Osteoblast (primary cell): ENCODE measurements at regions not wholly inside any gene's neighbourhood (a gene's known extent, or its start where the extent isn't known, plus 50 kb on each side); places are given as distances from the start of the nearest gene placed in this dataset.

ENCODE experiments used
- DNase-seq: peaks from one replicate; pipeline ENCODE4 v3.0.0; 2011; ENCODE audit warnings: low spot score, mixed read lengths; ENCODE audit not compliant: insufficient read length; ENCODE audit errors: missing footprints
- H2AFZ ChIP-seq: 2 replicates; pipeline ENCODE4 v1.6.0; 2011; ENCODE audit warnings: mild to moderate bottlenecking, low read length
- H3K27ac ChIP-seq: 2 replicates; pipeline ENCODE4 v1.5.1; 2011; ENCODE audit warnings: mild to moderate bottlenecking, low read depth, low read length, moderate library complexity
- H3K27me3 ChIP-seq: 2 replicates; pipeline ENCODE4 v1.6.0; 2012; ENCODE audit warnings: mild to moderate bottlenecking, control low read depth, inconsistent platforms, low read length, moderate library complexity; ENCODE audit not compliant: insufficient read depth
- H3K36me3 ChIP-seq: 2 replicates; pipeline ENCODE4 v1.5.1; 2011; ENCODE audit warnings: mild to moderate bottlenecking, low read length, control low read depth, moderate library complexity; ENCODE audit not compliant: insufficient read depth
- H3K4me1 ChIP-seq: 2 replicates; pipeline ENCODE4 v1.5.1; 2011; ENCODE audit warnings: mild to moderate bottlenecking, low read length, control low read depth, moderate library complexity; ENCODE audit not compliant: insufficient read depth
- H3K4me2 ChIP-seq: 2 replicates; pipeline ENCODE4 v1.6.0; 2011; ENCODE audit warnings: mild to moderate bottlenecking, low read length; ENCODE audit not compliant: insufficient read depth
- H3K4me3 ChIP-seq: fragments of 200-600 bp; sonication (generic); 3 replicates; pipeline ENCODE4 v1.5.1; 2012; ENCODE audit warnings: mild to moderate bottlenecking, low read length, inconsistent platforms; ENCODE audit not compliant: insufficient read depth
- H3K79me2 ChIP-seq: 2 replicates; pipeline ENCODE4 v1.6.0; 2012; ENCODE audit warnings: mild to moderate bottlenecking, low read length, control low read depth, inconsistent platforms; ENCODE audit not compliant: insufficient read depth
- H3K9me3 ChIP-seq: 2 replicates; pipeline ENCODE4 v1.5.1; 2011; ENCODE audit warnings: low read depth, low read length, control low read depth
- H4K20me1 ChIP-seq: 2 replicates; pipeline ENCODE4 v1.6.0; 2012; ENCODE audit warnings: mild to moderate bottlenecking, low read length, control low read depth; ENCODE audit not compliant: insufficient read depth
- TF ChIP-seq, protein P1 (sequence below): IDR thresholded peaks from 2 replicates; pipeline ENCODE4 v1.5.1; 2011; ENCODE audit warnings: mild to moderate bottlenecking, low read depth, low read length, moderate library complexity; ENCODE audit errors: extremely low read depth

DNA sequence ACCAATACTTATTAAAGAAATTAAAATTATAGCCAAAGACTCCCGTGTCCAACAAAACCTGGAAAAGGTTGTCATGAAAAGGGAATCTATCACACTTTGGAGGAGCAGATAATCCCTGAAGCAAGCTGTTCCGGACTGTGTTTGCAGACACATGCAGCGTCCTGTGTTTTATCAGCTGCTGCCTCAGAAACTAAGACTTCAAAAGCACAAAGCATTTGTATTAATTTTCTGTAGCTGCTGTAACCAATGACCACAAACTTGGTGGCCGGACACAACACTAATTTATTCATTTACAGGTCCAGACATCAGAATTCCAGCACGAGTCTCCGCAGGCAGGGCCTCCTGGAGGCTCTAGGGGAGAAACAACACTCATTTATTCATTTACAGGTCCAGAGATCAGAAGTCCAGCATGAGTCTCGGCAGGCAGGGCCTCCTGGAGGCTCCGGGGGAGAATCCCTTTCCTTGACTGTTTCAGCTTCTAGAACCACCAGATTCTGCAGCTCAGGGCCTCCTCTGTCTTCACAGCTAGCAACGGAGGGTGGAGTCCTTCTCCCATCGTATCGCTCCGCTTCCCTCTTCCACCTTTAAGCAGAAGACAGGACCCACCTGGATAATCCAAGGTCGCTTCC is 465.3 kb downstream of the BRD1 start:
- Histone ChIP-seq H3K9me3 (peaks cover 4% of the 10 kb centered on the region), H3K27me3 (no peaks in the 10 kb centered on the region)
- TF ChIP-seq, protein P1, sequence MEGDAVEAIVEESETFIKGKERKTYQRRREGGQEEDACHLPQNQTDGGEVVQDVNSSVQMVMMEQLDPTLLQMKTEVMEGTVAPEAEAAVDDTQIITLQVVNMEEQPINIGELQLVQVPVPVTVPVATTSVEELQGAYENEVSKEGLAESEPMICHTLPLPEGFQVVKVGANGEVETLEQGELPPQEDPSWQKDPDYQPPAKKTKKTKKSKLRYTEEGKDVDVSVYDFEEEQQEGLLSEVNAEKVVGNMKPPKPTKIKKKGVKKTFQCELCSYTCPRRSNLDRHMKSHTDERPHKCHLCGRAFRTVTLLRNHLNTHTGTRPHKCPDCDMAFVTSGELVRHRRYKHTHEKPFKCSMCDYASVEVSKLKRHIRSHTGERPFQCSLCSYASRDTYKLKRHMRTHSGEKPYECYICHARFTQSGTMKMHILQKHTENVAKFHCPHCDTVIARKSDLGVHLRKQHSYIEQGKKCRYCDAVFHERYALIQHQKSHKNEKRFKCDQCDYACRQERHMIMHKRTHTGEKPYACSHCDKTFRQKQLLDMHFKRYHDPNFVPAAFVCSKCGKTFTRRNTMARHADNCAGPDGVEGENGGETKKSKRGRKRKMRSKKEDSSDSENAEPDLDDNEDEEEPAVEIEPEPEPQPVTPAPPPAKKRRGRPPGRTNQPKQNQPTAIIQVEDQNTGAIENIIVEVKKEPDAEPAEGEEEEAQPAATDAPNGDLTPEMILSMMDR: no peak

DNA sequence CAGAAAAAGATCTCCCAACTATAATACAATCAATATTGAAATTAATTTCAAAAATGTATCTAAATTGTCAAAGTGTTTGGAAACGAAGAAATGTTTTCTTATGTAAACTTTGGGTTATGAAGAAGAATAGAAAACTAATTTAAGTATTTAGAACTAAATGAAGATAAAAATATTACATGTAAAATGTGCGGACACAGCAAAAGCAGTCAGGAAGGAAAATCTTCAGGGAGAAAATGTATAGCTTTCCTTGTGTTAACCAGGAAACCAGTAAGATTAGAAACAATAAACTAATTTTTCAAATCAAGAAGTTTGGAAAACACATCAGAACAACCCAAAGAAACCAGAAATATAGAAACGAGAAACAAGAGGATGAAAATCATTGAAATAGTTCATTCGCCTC is 466.5 kb downstream of the BRD1 start:
- H3K36me3 ChIP-seq: no peaks in the 10 kb centered on the region
- no peak overlapping the region for H3K4me2 ChIP-seq
- no peaks in the 10 kb centered on the region for H4K20me1 ChIP-seq
- peak; percentile 46 for DNase-seq
- TF ChIP-seq, protein P1: no peak
- no peak overlapping the region for H3K4me3 ChIP-seq
- H3K9me3 ChIP-seq: peaks cover 4% of the 10 kb centered on the region
- no peaks in the 10 kb centered on the region for H3K4me1 ChIP-seq
- no peak overlapping the region for H2AFZ ChIP-seq
- no peaks in the 10 kb centered on the region for H3K79me2 ChIP-seq
- no peak overlapping the region for H3K27ac ChIP-seq
- no peaks in the 10 kb centered on the region for H3K27me3 ChIP-seq

More for the DNA sequence above, 465.3 kb downstream of the BRD1 start:
- H3K4me1 ChIP-seq: no peaks in the 10 kb centered on the region
- no peaks in the 10 kb centered on the region for H3K36me3 ChIP-seq
- no peak overlapping the region for H3K4me3 ChIP-seq
- peak; percentile 62 for DNase-seq
- no peak overlapping the region for H2AFZ ChIP-seq
- no peaks in the 10 kb centered on the region for H3K79me2 ChIP-seq
- no peak overlapping the region for H3K27ac ChIP-seq
- H3K4me2 ChIP-seq: no peak overlapping the region
- H4K20me1 ChIP-seq: no peaks in the 10 kb centered on the region

DNA sequence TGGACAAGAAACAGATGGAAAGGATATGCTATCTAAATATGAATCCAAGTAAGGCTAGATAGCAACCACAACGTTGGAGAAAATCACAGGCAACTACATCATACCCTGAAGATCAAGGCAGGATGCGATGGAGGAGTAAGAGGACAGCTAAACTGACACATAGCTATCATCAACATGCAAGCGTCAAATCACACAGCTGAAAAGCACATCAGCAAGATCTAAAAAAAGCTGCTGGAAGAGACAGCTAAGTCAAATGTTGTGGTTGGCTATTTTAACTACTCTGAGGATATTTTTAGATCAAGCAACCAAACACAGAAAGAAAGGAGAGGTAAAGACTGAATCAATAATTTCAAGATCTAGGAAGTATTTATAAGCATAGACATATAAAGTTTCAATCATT is 466.9 kb downstream of the BRD1 start:
- H3K27me3 ChIP-seq: no peaks in the 10 kb centered on the region
- no peak overlapping the region for H3K4me3 ChIP-seq
- H3K4me1 ChIP-seq: no peaks in the 10 kb centered on the region
- H3K79me2 ChIP-seq: no peaks in the 10 kb centered on the region
- no peaks in the 10 kb centered on the region for H3K36me3 ChIP-seq
- H4K20me1 ChIP-seq: no peaks in the 10 kb centered on the region
- H3K4me2 ChIP-seq: no peak overlapping the region
- TF ChIP-seq, protein P1: no peak
- H3K27ac ChIP-seq: no peak overlapping the region
- H2AFZ ChIP-seq: no peak overlapping the region
- no peak for DNase-seq
- peaks cover 4% of the 10 kb centered on the region for H3K9me3 ChIP-seq

DNA sequence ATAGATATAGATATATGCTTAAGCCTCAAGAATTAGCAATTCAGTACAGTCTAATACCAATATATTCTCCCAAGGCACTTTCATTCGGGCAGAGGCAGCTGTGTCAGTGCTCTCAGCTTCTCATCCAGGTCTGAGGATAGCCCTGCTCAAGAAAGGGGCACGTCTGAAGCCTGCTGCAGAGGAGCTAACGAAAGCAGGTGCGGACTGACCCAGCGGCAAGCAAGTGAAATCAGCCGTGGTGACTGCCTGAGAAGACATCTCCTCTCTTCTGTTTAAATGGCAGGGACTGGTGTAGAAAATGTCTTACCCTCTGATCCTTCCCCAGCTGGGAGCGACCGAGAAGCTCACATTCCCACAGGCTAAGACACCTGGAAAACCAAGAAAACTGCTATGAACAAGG is 468.6 kb downstream of the BRD1 start:
- TF ChIP-seq, protein P1: no peak
- H3K9me3 ChIP-seq: peaks cover 4% of the 10 kb centered on the region

More for the DNA sequence above, 468.6 kb downstream of the BRD1 start:
- DNase-seq: no peak
- no peaks in the 10 kb centered on the region for H3K27me3 ChIP-seq
- H3K4me1 ChIP-seq: no peaks in the 10 kb centered on the region
- no peak overlapping the region for H3K4me2 ChIP-seq
- no peak overlapping the region for H2AFZ ChIP-seq
- no peaks in the 10 kb centered on the region for H3K36me3 ChIP-seq
- no peaks in the 10 kb centered on the region for H3K79me2 ChIP-seq
- H4K20me1 ChIP-seq: no peaks in the 10 kb centered on the region
- H3K4me3 ChIP-seq: no peak overlapping the region
- H3K27ac ChIP-seq: no peak overlapping the region
